Ovary (tissue), 3 donors: ENCODE measurements at regions not wholly inside any gene's neighbourhood (a gene's known extent, or its start where the extent isn't known, plus 50 kb on each side); places are given as distances from the start of the nearest gene placed in this dataset.

Source experiments
- CTCF ChIP-seq, 3 donors: fragments of 450-650 bp in 2 of 3; fragments of 200-600 bp in 1 of 3; IDR thresholded peaks; one replicate each; pipeline versions ENCODE4 v1.5.1 to v1.8.0; 2016 to 2022; ENCODE audit warnings: antibody characterized with exemption in 3 of 3, mild to moderate bottlenecking in 1 of 3
- EP300 ChIP-seq: sonication (generic); formaldehyde crosslinking; IDR thresholded peaks from one replicate; pipeline ENCODE4 v1.6.1; 2017; ENCODE audit warnings: antibody characterized with exemption
- POLR2A ChIP-seq: fragments of 450-650 bp; IDR thresholded peaks from one replicate; pipeline ENCODE4 v1.6.1; 2017; ENCODE audit warnings: antibody characterized with exemption, mild to moderate bottlenecking, moderate library complexity
- donor health status: DM: no; HTN: no; CAD: no.

DNA sequence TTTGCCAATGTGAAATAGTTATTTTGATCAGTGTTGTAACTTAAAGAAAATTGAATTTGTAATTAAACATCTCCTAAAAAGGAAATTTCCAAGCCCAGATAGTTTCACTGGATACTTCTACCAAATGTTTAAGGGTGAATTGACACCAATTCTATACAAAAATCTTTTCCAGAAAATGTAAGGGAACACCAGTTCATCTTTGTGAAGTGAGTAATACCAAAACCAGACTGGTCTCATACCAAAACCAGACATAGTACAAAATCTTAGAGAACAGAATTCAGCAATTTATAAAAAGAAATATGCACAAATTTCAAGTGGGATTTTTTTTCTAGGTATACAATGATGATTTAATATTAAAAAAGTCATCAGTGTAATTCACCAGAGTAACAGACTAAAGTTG, 86.0 kb upstream of the ZNF32 start:
- TF ChIP-seq CTCF (IDR thresholded peaks at IDR 0.05) (no peak), POLR2A (no peak), EP300 (no peak)
